Heart left ventricle (tissue), 16 donors: ENCODE measurements at regions not wholly inside any gene's neighbourhood (a gene's known extent, or its start where the extent isn't known, plus 50 kb on each side); places are given as distances from the start of the nearest gene placed in this dataset.
"Not testable (repeated sequence)": the region's sequence is repeated elsewhere in the genome, so short reads cannot be mapped to it uniquely, and the experiment has no call there.

Source experiments
- ATAC-seq, 4 donors: fragments of 200-7000 bp; cut with Tn5 transposase; one replicate each; pipeline ENCODE4 v1.9.1; 2020 to 2022; ENCODE audit warnings: moderate library complexity in 4 of 4, mild to moderate bottlenecking in 3 of 4, moderate number of reproducible peaks in 1 of 4
- DNase-seq, 5 donors: peaks; one replicate each; pipeline ENCODE4 v3.0.0-alpha.2; 2020
- H3K27ac ChIP-seq, 12 donors: fragments of 200-600 bp; sonication (generic) in 4 of 12; one replicate each; pipeline versions ENCODE4 v1.5.0 to v1.8.0; 2016 to 2022; ENCODE audit warnings: mild to moderate bottlenecking in 2 of 12
- H3K27me3 ChIP-seq, 9 donors: fragments of 200-600 bp; sonication (generic) in 2 of 9; one replicate each; pipeline versions ENCODE4 v1.5.1 to v1.8.0; 2016 to 2022; ENCODE audit warnings: mild to moderate bottlenecking in 3 of 9
- H3K36me3 ChIP-seq, 9 donors: fragments of 200-600 bp; sonication (generic) in 2 of 9; one replicate each; pipeline versions ENCODE4 v1.5.0 to v1.8.0; 2018 to 2022; ENCODE audit warnings: mild to moderate bottlenecking in 2 of 9
- H3K4me1 ChIP-seq, 12 donors: fragments of 200-600 bp; sonication (generic) in 4 of 12; one replicate each; pipeline versions ENCODE4 v1.5.0 to v1.8.0; 2016 to 2022; ENCODE audit warnings: mild to moderate bottlenecking in 3 of 12
- H3K4me3 ChIP-seq, 12 donors: fragments of 200-600 bp; sonication (generic) in 4 of 12; one replicate each; pipeline versions ENCODE4 v1.5.0 to v1.8.0; 2017 to 2022; ENCODE audit warnings: mild to moderate bottlenecking in 9 of 12, moderate library complexity in 4 of 12
- H3K9me3 ChIP-seq, 12 donors: fragments of 200-600 bp; sonication (generic) in 4 of 12; one replicate each; pipeline versions ENCODE4 v1.5.0 to v1.8.0; 2016 to 2022; ENCODE audit warnings: mild to moderate bottlenecking in 1 of 12
- CTCF ChIP-seq, 12 donors: fragments of 200-600 bp; sonication (generic) in 4 of 12; IDR thresholded peaks; one replicate each; pipeline versions ENCODE4 v1.5.0 to v1.8.0; 2018 to 2022; ENCODE audit warnings: antibody characterized with exemption in 12 of 12, mild to moderate bottlenecking in 5 of 12
- POLR2A ChIP-seq, 2 donors: fragments of 450-650 bp; IDR thresholded peaks; one replicate each; pipeline ENCODE4 v1.6.1; 2017; ENCODE audit warnings: antibody characterized with exemption in 2 of 2, mild to moderate bottlenecking in 2 of 2, moderate library complexity in 2 of 2
- WGBS, 4 donors: extraction: QIAGEN DNeasy Blood & Tissue Kit in 2 of 4; methylation state at CpG; one replicate each; pipeline versions ENCODE4 v1.1.5 to v1.1.7; 2013 to 2018; 5-methylcytosine and 5-hydroxymethylcytosine counted together
- intact Hi-C, 10 donors: fragments of 100-400 bp; cut with DNase I; formaldehyde crosslinking; loops; one replicate each; pipeline versions ENCODE4 v1.11.1 to v1.14.2; 2022
- donor health status: ischemic (EF 13 %, LVEDD 7.1; RV severe dilation, severe dysfunction).
- donor health status: healthy with polysubstance abuse.
- donor health status: DM: no; HTN: yes; CAD: no.
- donor health status: DM: no; HTN: no; CAD: no.
- donor health status: ischemic (EF 25% LVEDD 6.9; RV normal size, moderate dysfunction).
- donor health status: ischemic (EF 25% LVEDD 5.7; RV mildly dilated, moderate dysfunction).
- donor health status: healthy.
- donor health status: DM: yes; HTN: yes; CAD: no.
- donor health status: ischemic (EF 35%, LVEDD 5.7; RV mildly dilated, moderate dysfunction).
- donor health status: nonischemic (EF 11% LVEDD 7.7; RV severe dilation, severe dysfunction).
- donor health status: DM: yes; HTN: yes; CAD: no.
- donor health status: PGD.
- donor health status: ischemic (EF 29% LVEDD 5.4; RV normal size, mild dysfunction).
- donor health status: nonischemic (EF 23%, LVEDD 6.1; RV moderate dilation, normal function).

DNA sequence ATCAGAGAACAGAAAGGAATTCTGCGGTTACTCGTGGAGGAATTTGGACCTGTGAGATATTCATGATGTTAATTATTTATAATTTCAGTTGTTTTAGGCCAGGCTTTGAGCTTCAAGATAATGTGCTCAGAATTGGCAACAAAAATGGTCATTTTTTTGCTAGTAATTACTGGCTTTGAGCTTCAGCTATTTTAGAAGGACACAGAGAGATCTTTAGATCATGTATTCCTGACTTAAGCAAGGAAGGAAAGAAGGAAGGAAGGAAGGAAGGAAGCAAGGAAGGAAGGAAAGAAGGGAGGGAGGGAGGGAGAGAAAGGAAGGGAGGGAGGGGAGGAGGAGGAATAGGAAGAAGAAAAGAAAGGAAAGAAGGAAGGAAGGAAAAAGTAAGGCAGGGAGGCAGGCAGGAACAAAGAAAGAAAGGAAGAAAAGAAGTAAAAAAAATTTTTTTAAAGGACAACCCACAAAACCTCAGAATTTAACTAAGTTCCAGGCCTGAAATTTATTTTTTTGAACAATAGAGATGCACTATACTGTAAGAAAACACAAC lies 277.9 kb upstream of the KLF3 start:
- H3K4me3 ChIP-seq = no peak overlapping the region
- intact Hi-C loops = loop anchor here in 2 of 10 donors (5.0 to 10.0 kb wide), 2 partner anchors 276 to 279 kb away; partner anchors contain the start of gene KLF3 (in 2 of the 2)
- no peaks in the 10 kb centered on the region for H3K27me3 ChIP-seq
- peaks cover 0 to 7% (median 0%) of the 10 kb centered on the region in 12 donors for H3K9me3 ChIP-seq
- 60 to 70% (median 65%) methylated on average over 2 of the region's 2 CpGs for whole genome bisulfite sequencing, 4 donors
- TF ChIP-seq CTCF (IDR thresholded peaks at IDR 0.05) = no peak
- no peak for TF ChIP-seq POLR2A (IDR thresholded peaks at IDR 0.05)
- no peak for ATAC-seq
- H3K27ac ChIP-seq = no peak overlapping the region
- H3K36me3 ChIP-seq = no peaks in the 10 kb centered on the region
- no peak for DNase-seq
- peaks cover 0 to 39% (median 19%) of the 10 kb centered on the region in 12 donors for H3K4me1 ChIP-seq

GRCh38 chr4:38386654-38387188 lies 277.3 kb upstream of the KLF3 start:
- H3K4me3 ChIP-seq = no peak overlapping the region
- TF ChIP-seq CTCF (IDR thresholded peaks at IDR 0.05) (no peak), POLR2A (IDR thresholded peaks at IDR 0.05) (no peak)
- WGBS, 4 donors = 69 to 78% (median 75%) methylated on average over 2 of the region's 2 CpGs
- peaks cover 0 to 39% (median 19%) of the 10 kb centered on the region in 12 donors for H3K4me1 ChIP-seq
- DNase-seq = no peak
- no peak for ATAC-seq
- no peaks in the 10 kb centered on the region for H3K36me3 ChIP-seq
- peaks cover 0 to 11% (median 0%) of the 10 kb centered on the region in 12 donors for H3K9me3 ChIP-seq
- H3K27ac ChIP-seq = peak overlapping the region in 4 of 12 donors; percentile 12 to 31 (median 26)
- intact Hi-C loops = loop anchor here in 2 of 10 donors (5.0 to 10.0 kb wide), 2 partner anchors 276 to 278 kb away; partner anchors contain the start of gene KLF3 (in 2 of the 2)
- no peaks in the 10 kb centered on the region for H3K27me3 ChIP-seq

DNA sequence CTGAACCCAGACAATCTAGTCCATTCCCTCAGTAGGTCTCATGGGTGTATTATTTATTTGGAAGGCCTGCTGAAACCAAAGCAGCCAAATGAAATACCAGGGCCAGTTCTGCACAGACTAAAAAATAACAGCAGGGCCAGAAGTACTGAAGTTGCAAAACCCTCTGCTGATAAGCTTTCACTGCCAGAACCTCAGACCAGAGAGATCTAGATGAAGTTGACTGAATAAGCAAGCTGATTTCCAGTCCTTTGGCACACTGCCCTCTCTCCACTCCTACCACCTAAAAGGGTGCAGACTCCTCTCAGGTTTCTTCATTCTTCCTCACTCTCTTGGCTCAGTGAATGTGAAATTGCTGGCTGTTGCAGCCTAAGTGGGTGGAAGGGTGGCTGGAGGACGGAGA lies 276.7 kb upstream of the KLF3 start:
- Histone ChIP-seq H3K27me3 (no peaks in the 10 kb centered on the region), H3K4me1 (peaks cover 0 to 36% (median 19%) of the 10 kb centered on the region in 12 donors), H3K4me3 (no peak overlapping the region), H3K9me3 (peaks cover 0 to 18% (median 5%) of the 10 kb centered on the region in 12 donors), H3K27ac (peak overlapping the region in 8 of 12 donors; percentile 2 to 38 (median 24)), H3K36me3 (no peaks in the 10 kb centered on the region)
- peak in 4 of 5 donors; percentile 26 to 80 (median 65) for DNase-seq
- 46 to 76% (median 54%) methylated on average over 1 of the region's 1 CpG for WGBS, 4 donors
- no peak for TF ChIP-seq POLR2A (IDR thresholded peaks at IDR 0.05)
- no peak for TF ChIP-seq CTCF (IDR thresholded peaks at IDR 0.05)
- peak; percentile 68 to 94 (median 86) for ATAC-seq
- intact Hi-C loops = loop anchor here in 2 of 10 donors (5.0 to 10.0 kb wide), 2 partner anchors 275 to 277 kb away; partner anchors contain the start of gene KLF3 (in 2 of the 2)

DNA sequence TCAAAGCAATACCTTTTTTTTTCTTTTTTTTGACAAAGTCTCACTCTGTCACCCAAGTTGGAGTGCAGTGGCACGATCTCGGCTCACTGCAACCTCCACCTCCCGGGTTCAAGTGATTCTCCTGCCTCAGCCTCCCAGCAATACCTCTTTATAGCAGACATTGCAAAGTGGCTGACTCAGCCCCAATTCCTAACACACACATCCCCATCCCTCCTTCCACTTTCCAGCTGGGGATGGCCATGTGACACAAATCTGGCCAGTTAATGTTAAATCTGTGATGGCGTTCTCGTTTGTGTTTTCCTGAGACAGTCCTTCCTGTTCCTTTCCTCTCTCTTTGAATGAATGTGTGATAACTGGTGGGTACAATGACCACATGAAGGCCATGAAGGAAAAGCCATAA lies 276.2 kb upstream of the KLF3 start:
- TF ChIP-seq CTCF (IDR thresholded peaks at IDR 0.05) (no peak), POLR2A (IDR thresholded peaks at IDR 0.05) (no peak)
- intact Hi-C loops = loop anchor here in 2 of 10 donors (5.0 to 10.0 kb wide), 2 partner anchors 274 to 277 kb away; partner anchors contain the start of gene KLF3 (in 2 of the 2)
- peaks cover 0 to 22% (median 8%) of the 10 kb centered on the region in 12 donors for H3K9me3 ChIP-seq
- no peaks in the 10 kb centered on the region for H3K27me3 ChIP-seq
- no peak overlapping the region for H3K4me3 ChIP-seq
- peaks cover 0 to 31% (median 19%) of the 10 kb centered on the region in 12 donors for H3K4me1 ChIP-seq
- DNase-seq = no peak
- 69 to 81% (median 76%) methylated on average over 5 of the region's 5 CpGs for WGBS, 4 donors
- ATAC-seq = peak in 1 of 4 donors; percentile 60
- peak overlapping the region in 8 of 12 donors; percentile 2 to 38 (median 24) for H3K27ac ChIP-seq
- H3K36me3 ChIP-seq = no peaks in the 10 kb centered on the region

- not testable (repeated sequence) for DNase-seq, ATAC-seq, H3K36me3 ChIP-seq, H3K27ac ChIP-seq, H3K4me3 ChIP-seq, H3K27me3 ChIP-seq
- H3K4me1 ChIP-seq = peaks cover 0 to 31% (median 19%) of the 10 kb centered on the region in 12 donors
- peaks cover 0 to 23% (median 8%) of the 10 kb centered on the region in 12 donors for H3K9me3 ChIP-seq
- 0 to 97% (median 46%) methylated on average over 1 of the region's 1 CpG for WGBS, 4 donors
- intact Hi-C loops = loop anchor here in 2 of 10 donors (5.0 to 10.0 kb wide), 2 partner anchors 273 to 276 kb away; partner anchors contain the start of gene KLF3 (in 2 of the 2)
Observed at GRCh38 chr4:38388907-38389306, 275.1 kb upstream of the KLF3 start.
